Right lobe of liver (tissue), 6 donors: ENCODE measurements at regions not wholly inside any gene's neighbourhood (a gene's known extent, or its start where the extent isn't known, plus 50 kb on each side); places are given as distances from the start of the nearest gene placed in this dataset.

Source experiments
- ATAC-seq, 4 donors: fragments of 200-7000 bp; cut with Tn5 transposase; one replicate each; pipeline ENCODE4 v1.9.1; 2020; ENCODE audit warnings: mild to moderate bottlenecking in 4 of 4, moderate library complexity in 4 of 4
- DNase-seq, 3 donors: peaks; one replicate each; pipeline ENCODE4 v3.0.0-alpha.2; 2020
- H3K27ac ChIP-seq, 3 donors: fragments of 200-600 bp; one replicate each; pipeline ENCODE4 v1.8.0; 2022
- H3K27me3 ChIP-seq, 2 donors: fragments of 200-600 bp; one replicate each; pipeline ENCODE4 v1.8.0; 2022
- H3K36me3 ChIP-seq, 4 donors: fragments of 200-600 bp; sonication (generic) in 1 of 4; one replicate each; pipeline versions ENCODE4 v1.5.1 to v1.8.0; 2017 to 2022; ENCODE audit warnings: control low read depth in 1 of 4
- H3K4me1 ChIP-seq, 4 donors: fragments of 200-600 bp; sonication (generic) in 1 of 4; one replicate each; pipeline versions ENCODE4 v1.5.1 to v1.8.0; 2017 to 2022; ENCODE audit warnings: control low read depth in 1 of 4
- H3K4me3 ChIP-seq, 3 donors: fragments of 200-600 bp; one replicate each; pipeline ENCODE4 v1.8.0; 2022
- H3K9me3 ChIP-seq, 4 donors: fragments of 200-600 bp; sonication (generic) in 1 of 4; one replicate each; pipeline versions ENCODE4 v1.5.1 to v1.8.0; 2017 to 2022; ENCODE audit warnings: control low read depth in 1 of 4
- CTCF ChIP-seq, 4 donors: fragments of 200-600 bp in 3 of 4; fragments of 450-650 bp in 1 of 4; IDR thresholded peaks; one replicate each; pipeline versions ENCODE4 v1.5.1 to v1.8.0; 2016 to 2022; ENCODE audit warnings: antibody characterized with exemption in 4 of 4, mild to moderate bottlenecking in 2 of 4
- POLR2A ChIP-seq: fragments of 450-650 bp; IDR thresholded peaks from one replicate; pipeline ENCODE4 v1.6.1; 2017; ENCODE audit warnings: antibody characterized with exemption, mild to moderate bottlenecking
- WGBS: methylation state at CpG from one replicate; pipeline ENCODE4 v1.1.6; 2018; ENCODE audit warnings: low coverage, low lambda C conversion rate; ENCODE audit not compliant: insufficient coverage; ENCODE audit errors: missing lambda C conversion rate; 5-methylcytosine and 5-hydroxymethylcytosine counted together
- intact Hi-C, 2 donors: fragments of 100-400 bp; cut with DNase I; formaldehyde crosslinking; loops; one replicate each; pipeline versions ENCODE4 v1.11.2 to v1.14.1; 2022
- donor health status: DM: no; HTN: yes; CAD: no.
- donor health status: DM: no; HTN: no; CAD: no.
- donor health status: DM: no; HTN: no; CAD: no.
- donor health status: DM: no; HTN: yes; CAD: no.
- donor health status: DM: no; HTN: yes; CAD: no.

DNA sequence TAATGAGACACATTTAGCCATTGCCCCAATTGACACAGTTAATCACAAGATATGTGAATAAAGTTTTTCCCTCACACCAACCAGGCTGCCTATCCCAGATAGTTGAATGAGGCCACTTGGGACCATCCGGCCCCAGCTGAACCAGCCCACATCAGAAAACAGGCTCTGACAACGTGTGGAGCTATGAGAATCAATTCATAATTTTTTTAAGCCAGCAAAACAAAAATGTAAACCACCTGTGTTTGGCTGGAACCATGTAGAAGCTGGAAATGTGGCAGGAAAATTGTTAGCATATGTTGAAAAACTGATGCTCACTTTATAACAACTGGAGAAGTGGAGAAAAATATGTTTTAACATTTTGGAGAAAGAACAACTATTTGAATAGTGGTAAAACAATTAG lies 1161.3 kb downstream of the SLITRK1 start:
- H3K9me3 ChIP-seq = no peaks in the 10 kb centered on the region
- H3K27me3 ChIP-seq = no peaks in the 10 kb centered on the region
- no peak for ATAC-seq
- intact Hi-C loops = no loop called here
- no peaks in the 10 kb centered on the region for H3K4me1 ChIP-seq
- TF ChIP-seq CTCF (IDR thresholded peaks at IDR 0.05) = no peak
- no peak for TF ChIP-seq POLR2A
- H3K27ac ChIP-seq = no peak overlapping the region
- no peaks in the 10 kb centered on the region for H3K36me3 ChIP-seq
- no peak for DNase-seq
- no peak overlapping the region for H3K4me3 ChIP-seq
- 46% methylated on average over 2 of the region's 2 CpGs for WGBS

DNA sequence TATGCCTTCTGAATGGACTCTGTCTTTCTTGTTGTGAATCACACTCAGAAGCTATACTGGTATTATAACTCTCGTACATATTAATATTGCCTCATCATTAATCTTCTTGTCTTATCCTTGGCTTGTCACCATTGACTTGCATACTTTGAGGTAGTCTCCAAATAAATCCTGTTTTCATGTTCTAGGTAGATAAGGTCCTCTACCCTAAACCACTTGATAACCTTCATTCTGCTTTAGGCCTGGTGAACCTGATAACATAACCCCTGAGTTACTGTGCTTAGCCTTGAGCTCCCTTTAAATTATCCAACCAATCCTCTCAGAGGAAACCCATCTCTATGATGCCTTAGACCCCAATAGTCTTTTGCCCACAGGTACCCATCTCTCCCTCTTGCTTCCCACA lies 1162.3 kb downstream of the SLITRK1 start:
- H3K9me3 ChIP-seq = no peaks in the 10 kb centered on the region
- H3K4me1 ChIP-seq = no peaks in the 10 kb centered on the region
- H3K27me3 ChIP-seq = no peaks in the 10 kb centered on the region
- H3K27ac ChIP-seq = no peak overlapping the region
- TF ChIP-seq POLR2A = no peak
- TF ChIP-seq CTCF (IDR thresholded peaks at IDR 0.05) = no peak
- no peak for DNase-seq
- ATAC-seq = no peak
- intact Hi-C loops = no loop called here
- 100% methylated on average over 1 of the region's 1 CpG for WGBS
- H3K36me3 ChIP-seq = no peaks in the 10 kb centered on the region
- H3K4me3 ChIP-seq = no peak overlapping the region

- ATAC-seq (no peak), DNase-seq (no peak)
- 61% methylated on average over 2 of the region's 2 CpGs for WGBS
- no peaks in the 10 kb centered on the region for H3K4me1 ChIP-seq
- intact Hi-C loops = no loop called here
- TF ChIP-seq POLR2A (no peak), CTCF (IDR thresholded peaks at IDR 0.05) (no peak)
- no peaks in the 10 kb centered on the region for H3K27me3 ChIP-seq
- H3K4me3 ChIP-seq = no peak overlapping the region
- no peaks in the 10 kb centered on the region for H3K36me3 ChIP-seq
- H3K27ac ChIP-seq = no peak overlapping the region
- no peaks in the 10 kb centered on the region for H3K9me3 ChIP-seq
These were observed 1165.0 kb downstream of the SLITRK1 start for GRCh38 chr13:82717249-82717648.

GRCh38 chr13:82713687-82714405 lies 1168.4 kb downstream of the SLITRK1 start:
- no peaks in the 10 kb centered on the region for H3K4me1 ChIP-seq
- no peak overlapping the region for H3K27ac ChIP-seq
- 50% methylated on average over 3 of the region's 3 CpGs for WGBS
- H3K27me3 ChIP-seq = no peaks in the 10 kb centered on the region
- H3K9me3 ChIP-seq = no peaks in the 10 kb centered on the region
- no peak for ATAC-seq
- H3K36me3 ChIP-seq = no peaks in the 10 kb centered on the region
- TF ChIP-seq CTCF (IDR thresholded peaks at IDR 0.05) = no peak
- no peak for TF ChIP-seq POLR2A
- DNase-seq = no peak
- intact Hi-C loops = no loop called here
- H3K4me3 ChIP-seq = no peak overlapping the region
